ENCODE measurements at regions not wholly inside any gene's neighbourhood (a gene's known extent, or its start where the extent isn't known, plus 50 kb on each side); places are given as distances from the start of the nearest gene placed in this dataset.

- Histone ChIP-seq H2BK5ac (ENCODE audit: low read length) (no peak overlapping the region), H3K79me2 (ENCODE audit: control insufficient read depth, insufficient read depth, low read length) (no peaks in the 10 kb centered on the region), H2BK120ac (ENCODE audit: low read depth, low read length) (no peak overlapping the region), H3K4me1 (ENCODE audit: control insufficient read depth, low read depth, low read length) (peaks cover 10% of the 10 kb centered on the region), H2BK15ac (replicated peaks; ENCODE audit: low read depth) (no peak overlapping the region), H3K9ac (ENCODE audit: low read length) (no peak overlapping the region), H3K4me2 (ENCODE audit: low read length) (no peak overlapping the region), H4K5ac (ENCODE audit: low read length) (no peak overlapping the region), H2AK5ac (ENCODE audit: low read length) (no peak overlapping the region), H3K79me1 (ENCODE audit: low read length) (no peaks in the 10 kb centered on the region), H3K36me3 (ENCODE audit: control insufficient read depth, insufficient read depth, low read length) (no peaks in the 10 kb centered on the region), H3K18ac (ENCODE audit: low read length) (peak overlapping the region; percentile 13), H3K23ac (ENCODE audit: low read length) (no peak overlapping the region), H3K27ac (ENCODE audit: low read depth, low read length) (no peak overlapping the region), H4K8ac (ENCODE audit: low read depth, low read length) (no peak overlapping the region), H3K4ac (ENCODE audit: low read depth, low read length) (no peak overlapping the region), H3K27me3 (ENCODE audit: insufficient read depth, low read length, poor library complexity) (no peaks in the 10 kb centered on the region), H3K4me3 (ENCODE audit: low read length) (no peak overlapping the region), H3K56ac (ENCODE audit: low read length) (no peak overlapping the region)
- no peak for DNase-seq
- no CpG with 5 or more reads among the region's 6 CpGs for WGBS (ENCODE audit: extremely low coverage, insufficient coverage, low lambda C conversion rate)
Observed at GRCh38 chr9:3773362-3774060, 247.7 kb upstream of the RFX3 start.

GRCh38 chr9:3769646-3770045 is 243.8 kb upstream of the RFX3 start:
- Histone ChIP-seq H3K27me3 (ENCODE audit: insufficient read depth, low read length, poor library complexity) (no peaks in the 10 kb centered on the region), H3K18ac (ENCODE audit: low read length) (peak overlapping the region; percentile 62), H3K4me1 (ENCODE audit: control insufficient read depth, low read depth, low read length) (peaks cover 10% of the 10 kb centered on the region), H2BK120ac (ENCODE audit: low read depth, low read length) (no peak overlapping the region), H3K79me2 (ENCODE audit: control insufficient read depth, insufficient read depth, low read length) (no peaks in the 10 kb centered on the region), H2BK5ac (ENCODE audit: low read length) (no peak overlapping the region), H2BK15ac (replicated peaks; ENCODE audit: low read depth) (no peak overlapping the region), H4K5ac (ENCODE audit: low read length) (no peak overlapping the region), H3K4me2 (ENCODE audit: low read length) (no peak overlapping the region), H3K23ac (ENCODE audit: low read length) (no peak overlapping the region), H3K36me3 (ENCODE audit: control insufficient read depth, insufficient read depth, low read length) (no peaks in the 10 kb centered on the region), H4K8ac (ENCODE audit: low read depth, low read length) (no peak overlapping the region), H3K56ac (ENCODE audit: low read length) (no peak overlapping the region), H2AK5ac (ENCODE audit: low read length) (no peak overlapping the region), H3K4ac (ENCODE audit: low read depth, low read length) (no peak overlapping the region), H3K4me3 (ENCODE audit: low read length) (no peak overlapping the region), H3K27ac (ENCODE audit: low read depth, low read length) (no peak overlapping the region), H3K79me1 (ENCODE audit: low read length) (no peaks in the 10 kb centered on the region), H3K9ac (ENCODE audit: low read length) (no peak overlapping the region)
- WGBS (ENCODE audit: extremely low coverage, insufficient coverage, low lambda C conversion rate): no CpG with 5 or more reads among the region's 4 CpGs
- DNase-seq: peak; percentile 90

DNA sequence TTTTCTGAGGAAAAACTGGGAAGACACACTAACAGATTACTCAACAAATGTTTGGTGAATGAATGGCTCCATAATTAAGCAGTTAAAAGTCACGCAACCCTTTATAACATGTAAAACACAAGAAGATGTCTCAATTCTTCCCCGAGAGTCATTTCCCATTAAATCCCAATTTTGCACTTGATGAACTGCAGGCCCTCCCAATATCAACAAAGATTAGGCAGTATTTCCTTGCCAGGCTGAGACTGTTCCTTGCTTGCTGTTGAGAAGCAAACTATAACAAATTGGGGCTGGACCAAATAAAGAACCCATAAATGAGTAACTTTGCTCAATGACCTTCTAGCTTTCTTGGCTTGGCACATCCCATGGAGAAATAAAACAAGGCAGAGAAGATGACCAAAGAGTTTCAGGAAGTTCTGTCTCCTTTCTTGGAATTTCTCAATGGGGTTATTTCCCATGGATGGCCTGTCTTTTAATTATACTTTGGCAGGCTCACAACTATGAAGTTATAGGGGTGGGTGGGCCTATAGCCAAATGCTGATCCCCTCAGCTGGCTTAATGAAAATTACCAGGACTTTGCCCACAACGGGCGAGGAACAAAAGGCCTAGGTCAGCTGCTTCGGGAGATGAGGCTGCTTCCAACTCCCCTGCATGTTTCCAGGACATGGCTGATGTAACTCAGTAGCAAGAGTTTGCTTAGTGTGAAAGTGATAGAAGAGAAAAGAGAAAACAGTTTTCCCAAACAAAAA is 243.1 kb upstream of the RFX3 start:
- peak overlapping the region; percentile 93 for H3K4ac ChIP-seq (ENCODE audit: low read depth, low read length)
- peak overlapping the region; percentile 35 for H3K27ac ChIP-seq (ENCODE audit: low read depth, low read length)
- no peaks in the 10 kb centered on the region for H3K79me2 ChIP-seq (ENCODE audit: control insufficient read depth, insufficient read depth, low read length)
- H2BK120ac ChIP-seq (ENCODE audit: low read depth, low read length): no peak overlapping the region
- no peak for DNase-seq
- H2AK5ac ChIP-seq (ENCODE audit: low read length): no peak overlapping the region
- no peaks in the 10 kb centered on the region for H3K79me1 ChIP-seq (ENCODE audit: low read length)
- peaks cover 10% of the 10 kb centered on the region for H3K4me1 ChIP-seq (ENCODE audit: control insufficient read depth, low read depth, low read length)
- H3K27me3 ChIP-seq (ENCODE audit: insufficient read depth, low read length, poor library complexity): no peaks in the 10 kb centered on the region
- H3K56ac ChIP-seq (ENCODE audit: low read length): no peak overlapping the region
- no peak overlapping the region for H3K9ac ChIP-seq (ENCODE audit: low read length)
- H3K36me3 ChIP-seq (ENCODE audit: control insufficient read depth, insufficient read depth, low read length): no peaks in the 10 kb centered on the region
- H2BK5ac ChIP-seq (ENCODE audit: low read length): peak overlapping the region; percentile 41
- no peak overlapping the region for H3K23ac ChIP-seq (ENCODE audit: low read length)
- no peak overlapping the region for H4K5ac ChIP-seq (ENCODE audit: low read length)
- H4K8ac ChIP-seq (ENCODE audit: low read depth, low read length): no peak overlapping the region
- peak overlapping the region; percentile 38 for H2BK15ac ChIP-seq (replicated peaks; ENCODE audit: low read depth)
- H3K4me3 ChIP-seq (ENCODE audit: low read length): no peak overlapping the region
- H3K4me2 ChIP-seq (ENCODE audit: low read length): no peak overlapping the region
- peak overlapping the region; percentile 62 for H3K18ac ChIP-seq (ENCODE audit: low read length)
- WGBS (ENCODE audit: extremely low coverage, insufficient coverage, low lambda C conversion rate): no CpG with 5 or more reads among the region's 5 CpGs

GRCh38 chr9:3768286-3768685 is 242.5 kb upstream of the RFX3 start:
- Histone ChIP-seq H2BK5ac (ENCODE audit: low read length) (no peak overlapping the region), H3K18ac (ENCODE audit: low read length) (peak overlapping the region; percentile 62), H3K4me1 (ENCODE audit: control insufficient read depth, low read depth, low read length) (peaks cover 10% of the 10 kb centered on the region), H3K36me3 (ENCODE audit: control insufficient read depth, insufficient read depth, low read length) (no peaks in the 10 kb centered on the region), H2BK15ac (replicated peaks; ENCODE audit: low read depth) (no peak overlapping the region), H2BK120ac (ENCODE audit: low read depth, low read length) (no peak overlapping the region), H3K56ac (ENCODE audit: low read length) (no peak overlapping the region), H4K8ac (ENCODE audit: low read depth, low read length) (no peak overlapping the region), H3K23ac (ENCODE audit: low read length) (no peak overlapping the region), H3K4me3 (ENCODE audit: low read length) (no peak overlapping the region), H3K9ac (ENCODE audit: low read length) (no peak overlapping the region), H4K5ac (ENCODE audit: low read length) (no peak overlapping the region), H3K27ac (ENCODE audit: low read depth, low read length) (no peak overlapping the region), H3K4ac (ENCODE audit: low read depth, low read length) (no peak overlapping the region), H3K79me1 (ENCODE audit: low read length) (no peaks in the 10 kb centered on the region), H2AK5ac (ENCODE audit: low read length) (no peak overlapping the region), H3K27me3 (ENCODE audit: insufficient read depth, low read length, poor library complexity) (no peaks in the 10 kb centered on the region), H3K4me2 (ENCODE audit: low read length) (no peak overlapping the region), H3K79me2 (ENCODE audit: control insufficient read depth, insufficient read depth, low read length) (no peaks in the 10 kb centered on the region)
- WGBS (ENCODE audit: extremely low coverage, insufficient coverage, low lambda C conversion rate): no CpG with 5 or more reads among the region's 5 CpGs
- no peak for DNase-seq

DNA sequence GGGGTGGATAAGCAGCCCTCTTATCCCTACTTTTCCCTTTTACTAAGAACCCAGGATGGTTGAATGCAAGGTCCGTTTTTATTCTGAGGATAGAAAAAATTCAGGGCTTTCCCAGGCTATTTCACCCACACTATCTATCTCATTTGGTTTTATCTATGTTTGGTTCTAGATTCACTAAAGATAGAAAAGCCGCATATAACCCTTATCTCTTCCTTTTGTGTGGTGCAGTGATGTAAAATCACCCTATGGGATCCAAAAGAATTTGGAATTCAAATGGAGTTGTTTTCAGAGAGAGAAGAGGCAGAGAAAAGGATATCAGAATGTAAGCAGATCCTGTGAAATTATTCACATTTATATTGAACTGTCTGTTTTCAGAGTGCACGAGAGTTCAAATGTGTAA is 236.3 kb upstream of the RFX3 start:
- no peak overlapping the region for H4K8ac ChIP-seq (ENCODE audit: low read depth, low read length)
- no CpG with 5 or more reads among the region's 3 CpGs for WGBS (ENCODE audit: extremely low coverage, insufficient coverage, low lambda C conversion rate)

More for the DNA sequence above, 236.3 kb upstream of the RFX3 start:
- Histone ChIP-seq H2BK120ac (ENCODE audit: low read depth, low read length) (no peak overlapping the region), H3K4me2 (ENCODE audit: low read length) (no peak overlapping the region), H3K4me1 (ENCODE audit: control insufficient read depth, low read depth, low read length) (peaks cover 2% of the 10 kb centered on the region), H3K27ac (ENCODE audit: low read depth, low read length) (no peak overlapping the region), H3K79me2 (ENCODE audit: control insufficient read depth, insufficient read depth, low read length) (no peaks in the 10 kb centered on the region), H2BK5ac (ENCODE audit: low read length) (no peak overlapping the region), H3K36me3 (ENCODE audit: control insufficient read depth, insufficient read depth, low read length) (no peaks in the 10 kb centered on the region), H3K23ac (ENCODE audit: low read length) (no peak overlapping the region), H2BK15ac (replicated peaks; ENCODE audit: low read depth) (no peak overlapping the region), H3K56ac (ENCODE audit: low read length) (peak overlapping the region; percentile 18), H2AK5ac (ENCODE audit: low read length) (no peak overlapping the region), H3K27me3 (ENCODE audit: insufficient read depth, low read length, poor library complexity) (no peaks in the 10 kb centered on the region), H3K4me3 (ENCODE audit: low read length) (no peak overlapping the region), H3K9ac (ENCODE audit: low read length) (no peak overlapping the region), H3K18ac (ENCODE audit: low read length) (peak overlapping the region; percentile 87), H3K4ac (ENCODE audit: low read depth, low read length) (no peak overlapping the region), H3K79me1 (ENCODE audit: low read length) (no peaks in the 10 kb centered on the region), H4K5ac (ENCODE audit: low read length) (no peak overlapping the region)
- DNase-seq: peak; percentile 60

Measured in mesendoderm (in vitro differentiated cells).